ENCODE measurements at regions not wholly inside any gene's neighbourhood (a gene's known extent, or its start where the extent isn't known, plus 50 kb on each side); places are given as distances from the start of the nearest gene placed in this dataset.

- Histone ChIP-seq H3K36me3 (ENCODE audit: control insufficient read depth, insufficient read depth, low read length) (no peaks in the 10 kb centered on the region), H3K27ac (ENCODE audit: insufficient read depth, low read length) (no peak overlapping the region), H3K27me3 (ENCODE audit: control insufficient read depth, insufficient read depth, low read length) (no peaks in the 10 kb centered on the region), H2AFZ (ENCODE audit: low read length) (no peak overlapping the region), H3K4me1 (ENCODE audit: control insufficient read depth, extremely low read depth, insufficient read depth, low read length) (no peaks in the 10 kb centered on the region), H3K4me3 (replicated peaks in 1 of 4; ENCODE audit: control extremely low read depth in 1 of 4, insufficient read depth in 1 of 4, low read depth in 3 of 4, low read length in 4 of 4) (no peak overlapping the region), H3K4me2 (ENCODE audit: extremely low read depth, insufficient read depth, low read length) (no peak overlapping the region), H3K9ac (ENCODE audit: insufficient read depth, low read length) (no peak overlapping the region), H4K20me1 (ENCODE audit: control insufficient read depth, extremely low read depth, insufficient read depth, low read length) (no peaks in the 10 kb centered on the region), H3K79me2 (ENCODE audit: control insufficient read depth, insufficient read depth, low read length) (no peaks in the 10 kb centered on the region), H3K9me3 (ENCODE audit: control insufficient read depth, insufficient read depth, low read depth, low read length) (no peaks in the 10 kb centered on the region)
- no peak for DNase-seq (ENCODE audit: low read depth in 2 of 2)
- TF ChIP-seq, protein P1, sequence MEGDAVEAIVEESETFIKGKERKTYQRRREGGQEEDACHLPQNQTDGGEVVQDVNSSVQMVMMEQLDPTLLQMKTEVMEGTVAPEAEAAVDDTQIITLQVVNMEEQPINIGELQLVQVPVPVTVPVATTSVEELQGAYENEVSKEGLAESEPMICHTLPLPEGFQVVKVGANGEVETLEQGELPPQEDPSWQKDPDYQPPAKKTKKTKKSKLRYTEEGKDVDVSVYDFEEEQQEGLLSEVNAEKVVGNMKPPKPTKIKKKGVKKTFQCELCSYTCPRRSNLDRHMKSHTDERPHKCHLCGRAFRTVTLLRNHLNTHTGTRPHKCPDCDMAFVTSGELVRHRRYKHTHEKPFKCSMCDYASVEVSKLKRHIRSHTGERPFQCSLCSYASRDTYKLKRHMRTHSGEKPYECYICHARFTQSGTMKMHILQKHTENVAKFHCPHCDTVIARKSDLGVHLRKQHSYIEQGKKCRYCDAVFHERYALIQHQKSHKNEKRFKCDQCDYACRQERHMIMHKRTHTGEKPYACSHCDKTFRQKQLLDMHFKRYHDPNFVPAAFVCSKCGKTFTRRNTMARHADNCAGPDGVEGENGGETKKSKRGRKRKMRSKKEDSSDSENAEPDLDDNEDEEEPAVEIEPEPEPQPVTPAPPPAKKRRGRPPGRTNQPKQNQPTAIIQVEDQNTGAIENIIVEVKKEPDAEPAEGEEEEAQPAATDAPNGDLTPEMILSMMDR (conservative IDR thresholded peaks at IDR 0.05 in 1 of 2, IDR thresholded peaks at IDR 0.05 in 1 of 2; ENCODE audit: low read depth in 1 of 2, low read length in 2 of 2), result no peak
- TF ChIP-seq EZH2 (IDR thresholded peaks at IDR 0.05; ENCODE audit: low read length, missing control alignments), result no peak
Measured at GRCh38 chr7:108863227-108863848, 293.7 kb downstream of the DNAJB9 start.

DNA sequence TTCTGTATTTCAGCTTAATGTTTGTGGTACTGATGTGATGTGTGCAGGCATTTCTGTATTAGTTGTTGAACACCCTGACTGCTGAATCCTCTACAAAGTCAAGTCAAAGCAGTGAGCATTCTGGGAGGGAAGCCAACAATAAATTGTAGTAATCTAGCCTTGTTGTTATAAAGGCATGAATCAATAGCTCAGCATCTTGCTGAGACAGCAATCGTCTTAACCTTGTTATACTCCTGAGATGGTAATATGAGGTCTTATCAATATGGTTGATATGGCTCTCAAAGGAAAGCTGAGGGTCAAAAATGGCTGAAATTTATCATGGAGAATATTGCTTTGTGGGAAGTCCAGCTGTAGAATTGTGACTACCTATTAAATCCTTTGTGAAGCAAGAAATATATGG, 299.4 kb downstream of the DNAJB9 start:
- TF ChIP-seq, protein P1 (conservative IDR thresholded peaks at IDR 0.05 in 1 of 2, IDR thresholded peaks at IDR 0.05 in 1 of 2; ENCODE audit: low read depth in 1 of 2, low read length in 2 of 2), result no peak
- no peak for TF ChIP-seq EZH2 (IDR thresholded peaks at IDR 0.05; ENCODE audit: low read length, missing control alignments)
- Histone ChIP-seq H2AFZ (ENCODE audit: low read length) (no peak overlapping the region), H3K27ac (ENCODE audit: insufficient read depth, low read length) (no peak overlapping the region), H3K27me3 (ENCODE audit: control insufficient read depth, insufficient read depth, low read length) (no peaks in the 10 kb centered on the region), H3K4me1 (ENCODE audit: control insufficient read depth, extremely low read depth, insufficient read depth, low read length) (no peaks in the 10 kb centered on the region), H3K9ac (ENCODE audit: insufficient read depth, low read length) (no peak overlapping the region), H4K20me1 (ENCODE audit: control insufficient read depth, extremely low read depth, insufficient read depth, low read length) (no peaks in the 10 kb centered on the region), H3K4me3 (replicated peaks in 1 of 4; ENCODE audit: control extremely low read depth in 1 of 4, insufficient read depth in 1 of 4, low read depth in 3 of 4, low read length in 4 of 4) (no peak overlapping the region), H3K79me2 (ENCODE audit: control insufficient read depth, insufficient read depth, low read length) (no peaks in the 10 kb centered on the region), H3K9me3 (ENCODE audit: control insufficient read depth, insufficient read depth, low read depth, low read length) (no peaks in the 10 kb centered on the region), H3K4me2 (ENCODE audit: extremely low read depth, insufficient read depth, low read length) (no peak overlapping the region), H3K36me3 (ENCODE audit: control insufficient read depth, insufficient read depth, low read length) (no peaks in the 10 kb centered on the region)
- DNase-seq (ENCODE audit: low read depth in 2 of 2), result no peak

- no peak overlapping the region for H3K4me2 ChIP-seq (ENCODE audit: extremely low read depth, insufficient read depth, low read length)
- H3K36me3 ChIP-seq (ENCODE audit: control insufficient read depth, insufficient read depth, low read length), result no peaks in the 10 kb centered on the region
- H2AFZ ChIP-seq (ENCODE audit: low read length), result no peak overlapping the region
- H3K9ac ChIP-seq (ENCODE audit: insufficient read depth, low read length), result no peak overlapping the region
- no peak overlapping the region for H3K4me3 ChIP-seq (replicated peaks in 1 of 4; ENCODE audit: control extremely low read depth in 1 of 4, insufficient read depth in 1 of 4, low read depth in 3 of 4, low read length in 4 of 4)
- H3K27me3 ChIP-seq (ENCODE audit: control insufficient read depth, insufficient read depth, low read length), result no peaks in the 10 kb centered on the region
- H4K20me1 ChIP-seq (ENCODE audit: control insufficient read depth, extremely low read depth, insufficient read depth, low read length), result no peaks in the 10 kb centered on the region
- peak; percentile 16 to 52 for DNase-seq (ENCODE audit: low read depth in 2 of 2)
- H3K79me2 ChIP-seq (ENCODE audit: control insufficient read depth, insufficient read depth, low read length), result no peaks in the 10 kb centered on the region
- H3K4me1 ChIP-seq (ENCODE audit: control insufficient read depth, extremely low read depth, insufficient read depth, low read length), result no peaks in the 10 kb centered on the region
- TF ChIP-seq, protein P1 (conservative IDR thresholded peaks at IDR 0.05 in 1 of 2, IDR thresholded peaks at IDR 0.05 in 1 of 2; ENCODE audit: low read depth in 1 of 2, low read length in 2 of 2), result peak in 1 of 2 donors; percentile 47
- no peak for TF ChIP-seq EZH2 (IDR thresholded peaks at IDR 0.05; ENCODE audit: low read length, missing control alignments)
- no peak overlapping the region for H3K27ac ChIP-seq (ENCODE audit: insufficient read depth, low read length)
- H3K9me3 ChIP-seq (ENCODE audit: control insufficient read depth, insufficient read depth, low read depth, low read length), result no peaks in the 10 kb centered on the region
Measured at GRCh38 chr7:108875139-108875538, 305.5 kb downstream of the DNAJB9 start.

Data from fibroblast of lung (primary cell).